Natural killer cell (primary cell): ENCODE measurements at regions not wholly inside any gene's neighbourhood (a gene's known extent, or its start where the extent isn't known, plus 50 kb on each side); places are given as distances from the start of the nearest gene placed in this dataset.

Source experiments
- ATAC-seq, 3 donors: fragments of 150-1000 bp in 2 of 3; fragments of 200-7000 bp in 1 of 3; cut with Tn5 transposase; 1 replicate in 1 of 3; 2 replicates in 2 of 3; pipeline ENCODE4 v1.10.0; 2021; ENCODE audit warnings: mild to moderate bottlenecking in 2 of 3, moderate library complexity in 2 of 3
- DNase-seq, 2 donors: peaks; one replicate each; pipeline versions ENCODE4 v3.0.0 to v3.0.0-alpha.2; 2013 to 2021; ENCODE audit warnings: mixed read lengths in 1 of 2
- H3K27ac ChIP-seq: one replicate; pipeline ENCODE4 v1.5.1; 2013; ENCODE audit warnings: mild to moderate bottlenecking, low read length
- H3K27me3 ChIP-seq: one replicate; pipeline ENCODE4 v1.6.1; 2013; ENCODE audit warnings: low read length; ENCODE audit not compliant: control insufficient read depth, insufficient read depth
- H3K36me3 ChIP-seq: one replicate; pipeline ENCODE4 v1.6.1; 2013; ENCODE audit warnings: low read length; ENCODE audit not compliant: control insufficient read depth, insufficient read depth
- H3K4me1 ChIP-seq: one replicate; pipeline ENCODE4 v1.6.1; 2013; ENCODE audit warnings: low read length; ENCODE audit not compliant: control insufficient read depth, insufficient read depth
- H3K4me3 ChIP-seq: one replicate; pipeline ENCODE4 v1.5.1; 2013; ENCODE audit warnings: low read length
- H3K9me3 ChIP-seq: one replicate; pipeline ENCODE4 v1.6.1; 2013; ENCODE audit warnings: low read length; ENCODE audit not compliant: control insufficient read depth, insufficient read depth
- H3K27ac Mint-ChIP-seq, 2 donors: one replicate each; pipeline ENCODE4 v1.8.0; 2022; ENCODE audit warnings: mild to moderate bottlenecking in 2 of 2, mixed read lengths in 2 of 2, moderate library complexity in 1 of 2
- H3K27me3 Mint-ChIP-seq, 2 donors: one replicate each; pipeline ENCODE4 v1.8.0; 2022; ENCODE audit warnings: low read depth in 2 of 2, mixed read lengths in 2 of 2
- H3K36me3 Mint-ChIP-seq: one replicate; pipeline ENCODE4 v1.8.0; 2022; ENCODE audit warnings: mixed read lengths
- H3K4me1 Mint-ChIP-seq, 2 donors: one replicate each; pipeline ENCODE4 v1.8.0; 2022; ENCODE audit warnings: mixed read lengths in 2 of 2
- H3K4me3 Mint-ChIP-seq: one replicate; pipeline ENCODE4 v1.8.0; 2022; ENCODE audit warnings: mild to moderate bottlenecking, moderate library complexity, mixed read lengths
- H3K9me3 Mint-ChIP-seq, 2 donors: one replicate each; pipeline ENCODE4 v1.8.0; 2022; ENCODE audit warnings: mixed read lengths in 2 of 2
- CTCF ChIP-seq: fragments of 200-600 bp; IDR thresholded peaks from one replicate; pipeline ENCODE4 v1.8.0; 2022; ENCODE audit warnings: antibody characterized with exemption
- WGBS: methylation state at CpG from one replicate; pipeline ENCODE4 v1.1.7; 2013; ENCODE audit warnings: missing lambda C conversion rate; ENCODE audit not compliant: insufficient coverage; 5-methylcytosine and 5-hydroxymethylcytosine counted together
- intact Hi-C: fragments of 100-400 bp; cut with micrococcal nuclease; formaldehyde crosslinking; loops from one replicate; pipeline ENCODE4 v1.14.2; 2022

GRCh38 chr13:72397265-72397664 lies 330.2 kb downstream of the MZT1 start:
- no peaks in the 10 kb centered on the region for H3K27me3 Mint-ChIP-seq
- ATAC-seq (no peak), DNase-seq (no peak)
- H3K27ac Mint-ChIP-seq: no peak overlapping the region
- peaks cover 3 to 15% of the 10 kb centered on the region in 2 donors for H3K9me3 Mint-ChIP-seq
- intact Hi-C loops: no loop called here
- no peak overlapping the region for H3K27ac ChIP-seq
- H3K4me1 ChIP-seq: no peaks in the 10 kb centered on the region
- no peak overlapping the region for H3K4me3 Mint-ChIP-seq
- H3K4me3 ChIP-seq: no peak overlapping the region
- no CpG with 5 or more reads among the region's 1 CpG for WGBS
- no peaks in the 10 kb centered on the region for H3K9me3 ChIP-seq
- no peaks in the 10 kb centered on the region for H3K36me3 Mint-ChIP-seq
- H3K27me3 ChIP-seq: no peaks in the 10 kb centered on the region
- no peak for TF ChIP-seq CTCF
- H3K4me1 Mint-ChIP-seq: no peaks in the 10 kb centered on the region
- H3K36me3 ChIP-seq: no peaks in the 10 kb centered on the region

GRCh38 chr13:72390909-72391308 lies 336.5 kb downstream of the MZT1 start:
- H3K27me3 Mint-ChIP-seq: no peaks in the 10 kb centered on the region
- peaks cover 4 to 13% of the 10 kb centered on the region in 2 donors for H3K9me3 Mint-ChIP-seq
- intact Hi-C loops: no loop called here
- WGBS: 83% methylated on average over 4 of the region's 4 CpGs
- H3K4me1 ChIP-seq: no peaks in the 10 kb centered on the region
- H3K27ac ChIP-seq: no peak overlapping the region
- ATAC-seq (no peak), DNase-seq (no peak)
- TF ChIP-seq CTCF: no peak
- H3K4me3 ChIP-seq: no peak overlapping the region
- H3K27me3 ChIP-seq: no peaks in the 10 kb centered on the region
- H3K9me3 ChIP-seq: no peaks in the 10 kb centered on the region
- H3K27ac Mint-ChIP-seq: no peak overlapping the region
- H3K4me1 Mint-ChIP-seq: no peaks in the 10 kb centered on the region
- H3K36me3 Mint-ChIP-seq: no peaks in the 10 kb centered on the region
- H3K4me3 Mint-ChIP-seq: no peak overlapping the region
- no peaks in the 10 kb centered on the region for H3K36me3 ChIP-seq

GRCh38 chr13:72386138-72386684 lies 341.2 kb downstream of the MZT1 start:
- Histone ChIP-seq H3K4me1 (no peaks in the 10 kb centered on the region), H3K36me3 (no peaks in the 10 kb centered on the region), H3K9me3 (no peaks in the 10 kb centered on the region), H3K27ac (no peak overlapping the region), H3K4me3 (no peak overlapping the region), H3K27me3 (no peaks in the 10 kb centered on the region)
- H3K4me3 Mint-ChIP-seq: no peak overlapping the region
- no peaks in the 10 kb centered on the region for H3K36me3 Mint-ChIP-seq
- ATAC-seq (no peak), DNase-seq (no peak)
- H3K4me1 Mint-ChIP-seq: no peaks in the 10 kb centered on the region
- peaks cover 9 to 13% of the 10 kb centered on the region in 2 donors for H3K9me3 Mint-ChIP-seq
- TF ChIP-seq CTCF: no peak
- intact Hi-C loops: no loop called here
- H3K27me3 Mint-ChIP-seq: no peaks in the 10 kb centered on the region
- WGBS: 88% methylated on average over 5 of the region's 5 CpGs
- no peak overlapping the region for H3K27ac Mint-ChIP-seq

- no peaks in the 10 kb centered on the region for H3K27me3 Mint-ChIP-seq
- no peak for TF ChIP-seq CTCF
- Histone ChIP-seq H3K27ac (no peak overlapping the region), H3K4me1 (no peaks in the 10 kb centered on the region), H3K27me3 (no peaks in the 10 kb centered on the region), H3K4me3 (no peak overlapping the region), H3K36me3 (no peaks in the 10 kb centered on the region), H3K9me3 (no peaks in the 10 kb centered on the region)
- no peak overlapping the region for H3K27ac Mint-ChIP-seq
- no peaks in the 10 kb centered on the region for H3K4me1 Mint-ChIP-seq
- no peaks in the 10 kb centered on the region for H3K36me3 Mint-ChIP-seq
- H3K4me3 Mint-ChIP-seq: no peak overlapping the region
- 94% methylated on average over 5 of the region's 5 CpGs for whole genome bisulfite sequencing
- DNase-seq (no peak), ATAC-seq (no peak)
- H3K9me3 Mint-ChIP-seq: peaks cover 9 to 16% of the 10 kb centered on the region in 2 donors
- intact Hi-C loops: no loop called here
Observed at GRCh38 chr13:72384879-72385278, 342.6 kb downstream of the MZT1 start.
